ENCODE measurements at regions not wholly inside any gene's neighbourhood (a gene's known extent, or its start where the extent isn't known, plus 50 kb on each side); places are given as distances from the start of the nearest gene placed in this dataset.

- no peak overlapping the region for H3K27ac ChIP-seq
- no peak for TF ChIP-seq ZFX (IDR thresholded peaks at IDR 0.05)
- TF ChIP-seq CTCF (conservative IDR thresholded peaks at IDR 0.05), result no peak
Measured at GRCh38 chr1:185501099-185501498, 184.1 kb upstream of the IVNS1ABP start.

GRCh38 chr1:185500001-185500626, 183.1 kb upstream of the IVNS1ABP start:
- H3K27ac ChIP-seq, result no peak overlapping the region
- TF ChIP-seq ZFX (IDR thresholded peaks at IDR 0.05), result no peak
- no peak for TF ChIP-seq CTCF (conservative IDR thresholded peaks at IDR 0.05)

GRCh38 chr1:185498207-185498606, 181.2 kb upstream of the IVNS1ABP start:
- no peak overlapping the region for H3K27ac ChIP-seq

GRCh38 chr1:185497177-185497576, 180.1 kb upstream of the IVNS1ABP start:
- TF ChIP-seq CTCF (conservative IDR thresholded peaks at IDR 0.05) (no peak), ZFX (IDR thresholded peaks at IDR 0.05) (no peak)
- no peak overlapping the region for H3K27ac ChIP-seq

More at GRCh38 chr1:185498207-185498606, 181.2 kb upstream of the IVNS1ABP start:
- TF ChIP-seq CTCF (conservative IDR thresholded peaks at IDR 0.05) (no peak), ZFX (IDR thresholded peaks at IDR 0.05) (no peak)

- no peak for TF ChIP-seq CTCF (conservative IDR thresholded peaks at IDR 0.05)
- no peak for TF ChIP-seq ZFX (IDR thresholded peaks at IDR 0.05)
- no peak overlapping the region for H3K27ac ChIP-seq
Measured at GRCh38 chr1:185495898-185496297, 178.9 kb upstream of the IVNS1ABP start.

- H3K27ac ChIP-seq, result no peak overlapping the region
- TF ChIP-seq ZFX (IDR thresholded peaks at IDR 0.05), result no peak
Measured at GRCh38 chr1:185495007-185495406, 178.0 kb upstream of the IVNS1ABP start.

GRCh38 chr1:185492089-185492825, 175.2 kb upstream of the IVNS1ABP start:
- no peak overlapping the region for H3K27ac ChIP-seq
- TF ChIP-seq ZFX (IDR thresholded peaks at IDR 0.05) (no peak), CTCF (conservative IDR thresholded peaks at IDR 0.05) (no peak)

All from C4-2B (cell line).